ENCODE measurements at regions not wholly inside any gene's neighbourhood (a gene's known extent, or its start where the extent isn't known, plus 50 kb on each side); places are given as distances from the start of the nearest gene placed in this dataset.

- no peak for DNase-seq (ENCODE audit: extremely low read depth, low read depth)
Observed at GRCh38 chr5:174282391-174282790, 236.9 kb downstream of the NSG2 start.

- DNase-seq (ENCODE audit: extremely low read depth, low read depth) = no peak
Observed at GRCh38 chr5:174283211-174284005, 237.9 kb downstream of the NSG2 start.

DNA sequence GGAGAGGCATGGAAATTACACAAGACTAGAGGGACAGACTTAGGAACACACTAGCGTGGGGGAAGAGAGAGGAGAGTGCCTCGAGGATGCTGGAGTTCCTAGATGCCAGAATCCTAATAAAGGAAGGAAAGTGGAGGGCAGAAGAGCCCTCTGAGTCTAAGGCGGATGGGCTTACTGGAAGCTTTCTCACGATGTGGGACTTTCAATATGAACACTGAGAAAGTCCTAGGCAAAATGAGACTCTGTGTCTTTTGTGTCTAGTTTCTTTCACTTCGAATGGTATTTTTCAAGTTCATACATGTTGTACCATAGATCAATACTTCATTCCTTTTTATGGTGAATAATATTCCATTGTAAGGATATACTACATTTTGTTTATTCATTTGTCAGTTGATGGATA, 239.4 kb downstream of the NSG2 start:
- no peak for DNase-seq (ENCODE audit: extremely low read depth, low read depth)

DNA sequence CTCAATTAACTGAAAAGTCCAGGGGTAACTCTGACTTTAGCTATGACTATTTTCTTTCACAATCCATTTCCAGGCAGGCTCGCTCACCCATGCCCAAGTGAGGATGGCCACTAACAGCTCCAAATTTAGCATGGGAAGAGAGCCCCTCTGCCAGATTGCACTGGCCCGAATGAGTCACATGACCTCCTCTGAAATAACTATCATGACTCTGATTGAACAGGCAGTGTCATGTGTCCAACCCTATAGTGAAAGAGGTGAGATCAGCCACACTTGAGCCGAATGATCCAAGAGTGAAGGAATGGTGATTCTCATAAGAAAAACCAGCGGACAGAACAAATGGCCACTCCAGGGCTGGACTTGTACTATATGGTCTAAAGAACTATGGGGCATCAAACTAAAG, 242.3 kb downstream of the NSG2 start:
- DNase-seq (ENCODE audit: extremely low read depth, low read depth) = no peak

DNA sequence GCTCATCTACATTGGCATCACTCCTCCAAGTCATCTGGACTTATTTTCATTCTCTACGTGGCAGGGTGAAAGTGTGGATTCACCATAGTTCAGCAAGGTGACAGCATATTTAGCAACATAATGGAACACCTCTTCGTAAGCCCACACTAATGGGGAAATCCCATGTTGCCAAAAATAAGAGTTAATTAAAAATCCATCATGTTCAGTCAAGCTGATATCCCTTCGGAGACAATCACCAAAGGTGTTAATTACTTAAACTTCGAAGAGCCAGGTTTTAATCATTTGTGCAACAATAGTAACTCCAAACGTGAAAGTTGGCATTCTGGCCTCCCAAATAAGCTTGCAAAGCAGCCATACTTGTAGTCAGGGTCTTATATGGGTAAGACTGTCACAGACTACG, 242.9 kb downstream of the NSG2 start:
- no peak for DNase-seq (ENCODE audit: extremely low read depth, low read depth)

GRCh38 chr5:174291162-174291561, 245.7 kb downstream of the NSG2 start:
- no peak for DNase-seq (ENCODE audit: extremely low read depth, low read depth)

GRCh38 chr5:174292348-174292747, 246.8 kb downstream of the NSG2 start:
- no peak for DNase-seq (ENCODE audit: extremely low read depth, low read depth)

GRCh38 chr5:174293006-174293405, 247.5 kb downstream of the NSG2 start:
- DNase-seq (ENCODE audit: extremely low read depth, low read depth) = no peak

DNA sequence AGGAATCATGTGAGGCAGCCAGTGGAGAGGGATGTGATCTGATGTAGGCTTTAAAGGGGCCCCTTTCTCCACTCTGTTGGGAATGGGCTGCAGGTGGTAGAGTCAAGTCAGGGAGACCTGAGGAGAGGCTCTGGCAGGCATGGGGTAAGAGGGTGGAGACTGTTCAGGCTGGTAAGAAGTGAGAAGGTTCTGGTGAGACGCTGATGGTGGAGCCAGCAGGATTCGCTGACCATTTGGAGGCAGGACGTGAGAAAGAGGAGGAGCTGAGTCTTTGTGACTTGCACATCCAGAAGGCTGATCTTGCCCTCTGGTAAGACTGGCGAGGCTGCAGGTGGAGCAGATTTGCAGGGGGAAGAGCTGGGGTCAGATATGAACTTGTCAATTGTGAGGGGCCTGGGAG, 248.0 kb downstream of the NSG2 start:
- no peak for DNase-seq (ENCODE audit: extremely low read depth, low read depth)

GRCh38 chr5:174294891-174295620, 249.6 kb downstream of the NSG2 start:
- DNase-seq (ENCODE audit: extremely low read depth, low read depth) = no peak

DNA sequence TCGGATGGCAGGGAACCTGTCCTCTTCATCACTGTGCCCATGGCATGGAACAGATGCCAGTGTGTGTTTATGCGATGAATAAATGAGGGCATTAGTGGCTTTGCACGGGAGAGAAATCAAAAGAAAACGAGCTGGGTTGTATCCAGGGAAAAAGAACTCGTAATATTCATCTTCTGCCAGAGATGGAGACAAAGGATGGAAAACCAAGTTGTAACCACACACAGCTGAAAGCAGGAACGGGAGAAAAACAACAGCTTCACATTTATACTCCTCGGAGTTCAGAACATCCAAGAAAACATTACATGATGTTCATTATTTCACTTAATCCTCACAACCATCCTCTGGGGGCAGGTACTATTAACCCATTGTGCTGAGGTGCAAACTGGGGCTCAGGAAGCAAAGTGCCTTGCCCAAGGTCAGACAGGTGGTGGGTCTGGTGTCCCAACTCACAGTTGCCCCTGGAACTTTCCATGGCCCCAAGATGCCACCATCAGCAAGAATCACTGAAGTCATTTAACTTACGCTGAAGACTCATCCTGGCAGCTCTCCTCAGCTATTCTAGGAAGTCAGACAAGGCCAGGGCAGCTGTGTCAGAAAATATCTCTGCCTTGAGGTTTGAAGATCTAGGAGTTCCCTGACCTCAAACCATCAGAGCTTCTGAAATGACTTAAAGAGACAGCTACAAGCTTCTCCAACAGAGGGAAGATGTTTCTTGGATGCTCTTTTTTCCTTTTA, 250.4 kb downstream of the NSG2 start:
- DNase-seq (ENCODE audit: extremely low read depth, low read depth) = no peak

GRCh38 chr5:174300118-174300940, 254.8 kb downstream of the NSG2 start:
- no peak for DNase-seq (ENCODE audit: extremely low read depth, low read depth)

DNA sequence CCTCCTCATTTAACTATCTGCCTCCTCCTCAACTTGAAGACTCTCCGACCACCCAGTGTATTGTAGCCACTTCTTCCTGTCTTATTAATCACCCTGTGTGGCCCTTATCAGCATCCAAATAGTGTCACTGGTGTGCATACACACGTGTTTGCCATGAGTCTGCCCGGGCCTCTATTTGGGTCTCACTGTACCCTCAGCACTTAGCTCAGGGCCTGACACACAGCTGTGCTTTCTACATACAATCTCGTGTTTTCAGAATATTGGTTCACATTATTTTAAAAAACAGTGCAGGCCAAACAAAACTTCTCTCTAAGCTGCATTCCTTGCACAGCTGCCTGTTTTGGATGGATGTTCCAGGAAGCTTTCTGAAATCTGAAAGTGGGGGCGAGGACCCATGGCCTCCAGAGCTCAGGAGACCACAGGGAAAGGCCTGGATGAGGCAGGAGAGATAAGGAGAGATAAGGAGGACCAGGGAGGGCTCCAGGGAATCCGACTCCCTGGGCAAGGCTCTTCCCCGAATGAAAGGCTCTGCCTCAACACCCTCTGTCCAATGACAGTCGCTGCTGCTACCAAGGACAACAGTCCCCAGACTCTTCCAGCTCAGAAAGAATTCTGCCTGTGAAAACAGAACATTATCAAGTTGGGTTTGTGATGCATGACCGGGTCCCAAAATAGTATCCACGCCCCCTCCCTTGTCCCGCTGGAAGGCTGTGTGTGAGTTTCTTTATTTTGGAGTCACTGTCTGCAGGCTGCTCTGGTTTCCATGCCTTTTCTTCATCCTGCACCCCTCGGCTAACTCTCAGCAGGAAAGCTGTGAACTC, 255.6 kb downstream of the NSG2 start:
- DNase-seq (ENCODE audit: extremely low read depth, low read depth) = no peak

- DNase-seq (ENCODE audit: extremely low read depth, low read depth) = no peak
Observed at GRCh38 chr5:174301848-174302625, 256.5 kb downstream of the NSG2 start.

DNA sequence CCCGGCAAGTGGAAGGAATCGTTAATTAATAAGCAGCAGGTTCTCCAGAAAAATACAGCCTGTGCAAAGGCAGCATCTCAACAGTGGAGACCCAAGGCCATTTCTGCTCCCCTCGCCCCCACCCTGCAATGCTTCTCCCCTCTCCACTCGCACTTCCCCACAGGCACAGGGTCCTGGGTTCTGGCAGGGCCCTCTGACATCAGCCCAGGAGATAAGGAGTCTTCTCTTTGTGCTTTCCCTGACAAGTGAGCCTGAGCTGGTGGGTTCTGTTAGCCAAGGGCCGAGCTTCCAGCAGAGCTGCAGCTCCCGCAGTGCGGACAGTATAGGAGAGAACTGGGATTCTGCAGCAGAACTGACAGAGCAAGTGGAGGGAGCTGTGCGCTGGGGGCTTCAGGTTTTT, 257.5 kb downstream of the NSG2 start:
- no peak for DNase-seq (ENCODE audit: extremely low read depth, low read depth)

DNA sequence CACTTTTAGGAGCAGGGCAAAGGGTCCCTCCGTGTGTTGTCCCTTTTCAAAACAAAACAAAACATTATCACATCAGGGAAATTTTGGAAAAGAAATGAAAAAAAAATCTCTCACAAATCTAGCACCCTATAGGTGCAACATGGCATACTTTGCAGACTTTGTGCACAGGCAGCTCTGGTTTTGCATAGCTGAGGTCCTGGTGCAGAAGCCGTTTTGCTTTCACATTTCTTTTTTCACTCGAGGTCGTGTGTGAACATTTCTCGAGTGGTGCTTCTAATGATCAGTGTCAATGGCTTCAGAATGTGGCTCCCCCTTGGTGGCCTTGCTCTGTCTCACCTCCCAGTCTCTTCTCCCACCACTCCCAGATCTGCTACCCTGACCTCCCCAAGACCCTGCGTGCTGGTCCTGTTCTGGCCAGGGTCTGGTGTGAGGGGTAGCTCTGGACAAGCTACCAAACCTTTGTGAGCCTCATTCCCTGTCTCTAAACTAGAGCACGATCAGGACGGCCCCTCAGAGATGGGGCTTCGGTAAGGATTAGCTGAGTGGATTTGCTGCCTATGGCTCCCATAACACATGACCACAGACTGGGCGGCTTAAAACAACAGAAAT, 258.0 kb downstream of the NSG2 start:
- DNase-seq (ENCODE audit: extremely low read depth, low read depth) = no peak

DNA sequence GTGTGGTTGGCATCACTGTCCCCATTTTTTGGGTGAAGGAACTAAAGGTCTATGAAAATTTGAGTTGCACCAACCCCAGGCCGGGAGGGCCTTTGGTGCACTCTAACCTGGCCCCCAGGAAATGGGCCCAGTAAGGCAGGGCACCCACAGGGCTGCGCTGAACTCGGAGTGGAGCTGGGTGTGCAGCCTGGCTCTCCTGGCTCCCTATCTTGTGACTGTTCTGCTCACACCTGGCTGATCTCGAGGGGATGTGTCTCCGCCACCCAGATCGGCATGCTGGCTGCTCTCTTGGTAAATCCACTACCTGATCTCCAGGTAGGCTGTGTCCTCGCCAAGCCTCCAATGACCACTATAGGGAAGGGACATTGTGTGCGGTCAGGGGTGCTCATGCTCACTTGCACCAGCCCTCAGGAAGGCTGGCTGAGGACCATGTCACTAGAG, 259.8 kb downstream of the NSG2 start:
- DNase-seq (ENCODE audit: extremely low read depth, low read depth) = no peak

GRCh38 chr5:174306345-174307030, 261.0 kb downstream of the NSG2 start:
- peak; percentile 35 for DNase-seq (ENCODE audit: extremely low read depth, low read depth)
